GM12873 (cell line): ENCODE measurements at regions not wholly inside any gene's neighbourhood (a gene's known extent, or its start where the extent isn't known, plus 50 kb on each side); places are given as distances from the start of the nearest gene placed in this dataset.
A peak's percentile ranks its signal among the peaks of the same experiment; 100 is the strongest.

Source experiments
- TF ChIP-seq, protein P1 (sequence below): IDR thresholded peaks from 2 replicates; pipeline ENCODE4 v1.5.1; 2012; ENCODE audit warnings: low read depth, mild to moderate bottlenecking, moderate library complexity, low read length, control low read depth; ENCODE audit not compliant: insufficient read depth; ENCODE audit errors: missing control alignments

DNA sequence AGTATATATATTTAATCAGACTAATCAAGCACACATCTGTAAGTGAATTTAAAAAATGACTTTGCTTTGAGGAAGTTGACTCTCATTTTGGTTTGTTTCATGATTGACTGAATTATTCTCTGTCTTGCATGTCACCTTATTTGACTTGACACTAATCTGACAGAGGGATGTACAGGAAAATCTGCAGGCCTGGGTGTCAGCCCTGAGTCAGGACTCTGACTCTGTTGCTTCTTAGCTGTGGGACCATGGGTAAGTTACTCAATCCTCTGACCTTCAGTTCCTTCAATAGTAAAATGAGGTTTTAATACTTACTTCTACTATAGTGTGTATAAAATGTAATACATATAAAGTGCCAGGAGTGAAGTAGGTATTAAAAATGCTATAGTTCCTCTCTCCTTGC lies 415.9 kb downstream of the ARHGEF28 start:
- TF ChIP-seq, protein P1, sequence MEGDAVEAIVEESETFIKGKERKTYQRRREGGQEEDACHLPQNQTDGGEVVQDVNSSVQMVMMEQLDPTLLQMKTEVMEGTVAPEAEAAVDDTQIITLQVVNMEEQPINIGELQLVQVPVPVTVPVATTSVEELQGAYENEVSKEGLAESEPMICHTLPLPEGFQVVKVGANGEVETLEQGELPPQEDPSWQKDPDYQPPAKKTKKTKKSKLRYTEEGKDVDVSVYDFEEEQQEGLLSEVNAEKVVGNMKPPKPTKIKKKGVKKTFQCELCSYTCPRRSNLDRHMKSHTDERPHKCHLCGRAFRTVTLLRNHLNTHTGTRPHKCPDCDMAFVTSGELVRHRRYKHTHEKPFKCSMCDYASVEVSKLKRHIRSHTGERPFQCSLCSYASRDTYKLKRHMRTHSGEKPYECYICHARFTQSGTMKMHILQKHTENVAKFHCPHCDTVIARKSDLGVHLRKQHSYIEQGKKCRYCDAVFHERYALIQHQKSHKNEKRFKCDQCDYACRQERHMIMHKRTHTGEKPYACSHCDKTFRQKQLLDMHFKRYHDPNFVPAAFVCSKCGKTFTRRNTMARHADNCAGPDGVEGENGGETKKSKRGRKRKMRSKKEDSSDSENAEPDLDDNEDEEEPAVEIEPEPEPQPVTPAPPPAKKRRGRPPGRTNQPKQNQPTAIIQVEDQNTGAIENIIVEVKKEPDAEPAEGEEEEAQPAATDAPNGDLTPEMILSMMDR = no peak

DNA sequence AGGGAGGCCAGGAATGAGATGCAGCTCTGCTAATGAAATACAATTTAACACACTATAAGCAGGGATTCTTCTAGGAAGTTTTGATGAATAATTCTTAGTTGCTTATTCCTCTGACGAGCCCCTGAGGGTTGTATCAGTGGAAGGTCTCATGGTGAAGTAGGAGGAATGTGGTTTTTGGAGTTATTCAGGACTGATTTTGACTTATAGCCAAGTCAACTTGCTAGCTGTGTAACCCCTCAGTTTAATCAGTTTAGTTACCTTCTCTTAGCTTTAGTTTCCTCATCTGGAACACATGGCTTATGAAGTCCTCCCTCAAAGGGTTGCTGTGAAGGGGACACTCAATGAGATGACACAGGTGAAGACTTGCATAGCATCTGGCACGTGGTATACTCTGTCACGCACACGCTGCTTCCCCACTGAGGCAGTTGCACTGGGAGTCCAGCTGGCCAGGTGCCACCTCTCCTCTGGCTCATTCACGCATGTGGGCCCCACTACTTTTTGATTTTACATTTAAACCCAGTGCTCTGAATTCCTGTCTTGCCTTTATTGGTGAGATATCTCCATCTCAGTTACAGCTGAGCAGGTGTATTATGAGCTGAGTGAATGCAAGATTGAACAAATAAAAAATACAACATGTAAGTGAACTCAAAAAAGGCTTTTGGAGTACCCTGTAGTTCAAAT lies 415.0 kb downstream of the ARHGEF28 start:
- TF ChIP-seq, protein P1 = no peak

DNA sequence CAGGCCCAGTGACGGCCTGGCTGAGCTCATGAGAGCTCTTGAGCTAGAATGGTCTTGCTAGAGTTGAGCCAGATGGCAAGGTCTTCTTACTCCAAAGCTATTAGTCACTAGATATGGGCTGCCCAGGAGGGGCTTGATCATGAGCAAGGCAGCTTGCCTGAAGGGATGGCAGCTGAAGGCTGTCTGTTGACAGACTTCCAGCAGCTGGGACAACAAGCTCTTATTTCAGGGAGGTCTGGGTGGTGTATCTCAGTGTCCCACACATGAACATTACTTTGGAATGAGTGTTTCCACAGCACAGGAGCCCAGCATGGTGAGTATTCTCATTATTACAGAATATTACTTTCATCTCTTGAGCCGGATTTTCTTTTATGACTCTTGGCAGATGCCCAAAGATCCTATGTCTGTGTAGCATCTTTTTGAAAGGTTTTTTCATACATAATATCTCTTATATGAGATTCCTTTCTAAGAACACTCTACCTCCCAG lies 414.1 kb downstream of the ARHGEF28 start:
- TF ChIP-seq, protein P1 = no peak

DNA sequence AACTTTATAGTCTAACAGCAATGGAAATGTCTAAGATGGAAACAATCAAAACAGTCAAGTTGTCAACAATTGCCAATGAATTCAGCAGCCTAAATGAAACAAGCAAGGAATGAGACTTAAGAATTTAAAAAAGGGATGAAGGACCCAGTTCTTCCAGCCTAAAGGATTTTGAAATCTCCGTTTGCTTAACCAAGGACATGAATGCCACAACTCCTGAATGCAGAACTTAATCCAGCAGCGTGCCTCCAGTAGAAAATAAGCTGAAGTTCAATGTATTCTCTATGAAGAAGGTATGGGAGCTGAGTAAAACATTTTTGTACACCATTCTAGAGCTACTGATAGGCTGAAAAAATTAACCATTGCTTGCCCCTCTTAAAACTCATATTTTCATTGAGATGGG lies 411.3 kb downstream of the ARHGEF28 start:
- TF ChIP-seq, protein P1 = no peak

DNA sequence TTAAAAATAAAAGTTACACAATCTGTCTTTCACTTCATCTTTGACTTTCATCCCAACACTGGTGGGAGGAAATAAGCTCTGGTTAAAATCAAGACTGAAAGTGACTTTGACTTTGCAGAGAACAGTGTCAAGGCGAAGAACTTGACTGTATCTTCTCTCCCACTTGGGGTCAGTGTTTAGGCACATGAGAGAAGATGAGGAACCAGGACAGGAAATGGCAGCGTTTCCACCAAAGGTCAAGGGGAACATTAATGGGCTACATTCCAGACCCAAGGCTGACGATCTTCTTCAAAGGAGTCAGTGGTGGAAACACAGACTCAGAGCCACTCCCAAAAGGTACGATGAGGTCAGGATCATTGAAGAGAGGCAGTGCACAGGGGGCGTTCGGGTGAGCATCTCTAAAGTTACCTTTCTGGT lies 409.5 kb downstream of the ARHGEF28 start:
- TF ChIP-seq, protein P1 = peak; percentile 69

DNA sequence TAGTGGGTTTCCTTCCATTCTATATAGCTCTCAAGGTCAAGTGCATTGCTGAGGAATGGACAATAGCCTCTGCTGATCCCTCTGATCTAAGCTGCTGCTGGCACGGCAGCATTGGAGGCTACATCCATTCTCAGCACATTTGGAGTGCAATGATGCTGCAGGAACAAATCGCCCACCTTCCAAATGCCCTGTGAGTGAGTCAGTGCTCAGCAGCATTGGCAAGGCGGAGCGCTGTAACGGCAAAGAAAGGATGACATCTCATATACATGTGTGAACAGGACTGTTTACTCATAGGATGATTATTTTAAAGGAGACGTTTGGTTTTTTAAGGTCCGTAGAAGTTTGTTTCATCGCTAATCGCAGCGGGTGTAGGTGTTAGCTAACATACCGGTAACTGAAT lies 408.7 kb downstream of the ARHGEF28 start:
- TF ChIP-seq, protein P1 = no peak

DNA sequence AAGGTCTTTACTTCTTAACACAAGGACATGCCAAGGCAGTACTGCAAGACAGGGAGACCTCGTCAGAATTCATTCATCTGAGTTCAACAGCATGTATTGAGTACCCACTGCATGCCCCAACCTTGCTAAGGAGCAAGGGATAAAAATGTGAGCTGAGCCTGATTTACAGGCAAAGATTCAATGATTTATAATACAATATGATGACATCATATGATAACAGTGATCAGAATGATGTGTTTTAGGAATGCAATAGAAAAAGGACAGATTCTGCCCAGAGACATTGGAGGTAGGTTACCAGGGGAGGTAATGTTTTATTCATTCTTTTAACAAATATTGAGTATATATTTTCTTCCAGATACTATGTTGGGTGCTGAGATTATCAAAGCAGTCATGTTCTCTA lies 406.6 kb downstream of the ARHGEF28 start:
- TF ChIP-seq, protein P1 = no peak
